Astrocyte of the cerebellum (primary cell): ENCODE measurements at regions not wholly inside any gene's neighbourhood (a gene's known extent, or its start where the extent isn't known, plus 50 kb on each side); places are given as distances from the start of the nearest gene placed in this dataset.
"Not testable (repeated sequence)": the region's sequence is repeated elsewhere in the genome, so short reads cannot be mapped to it uniquely, and the experiment has no call there.

ENCODE experiments used
- DNase-seq: peaks from one replicate; pipeline ENCODE4 v3.0.0-alpha.2; 2011; ENCODE audit warnings: low read depth
- H3K4me3 ChIP-seq: 2 replicates; pipeline ENCODE4 v1.5.1; 2011; ENCODE audit warnings: mild to moderate bottlenecking, low read depth, low read length, moderate library complexity
- in situ Hi-C: cut with HindIII; loops from 2 replicates; pipeline ENCODE4 v1.10.0; 2017; ENCODE audit warnings: low sequenced_read_pairs
- TF ChIP-seq, protein P1 (sequence below): IDR thresholded peaks from 2 replicates; pipeline ENCODE4 v1.5.1; 2012; ENCODE audit warnings: low read length, low read depth, moderate library complexity, mild to moderate bottlenecking; ENCODE audit errors: missing control alignments

DNA sequence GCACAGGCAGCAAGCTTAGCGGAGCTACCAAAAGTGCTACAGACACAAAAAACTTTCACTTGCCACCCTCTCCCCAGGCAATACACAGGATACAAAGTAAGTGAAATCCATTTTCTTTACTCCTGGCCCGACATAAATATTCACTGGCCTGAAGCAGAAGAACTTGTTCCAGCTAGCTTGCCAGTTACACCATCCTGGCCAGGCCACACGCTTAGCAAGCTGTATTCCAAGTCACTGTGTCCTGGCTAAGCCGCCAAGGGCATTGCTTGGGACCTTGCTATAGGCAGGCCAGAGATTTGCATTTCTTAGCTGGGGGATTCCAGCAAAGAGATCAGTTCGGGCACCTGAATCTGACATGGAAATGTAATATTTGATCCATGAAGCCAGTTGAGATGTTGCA is 71.0 kb upstream of the SLC1A3 start:
- no peak for DNase-seq
- H3K4me3 ChIP-seq, result no peak overlapping the region
- TF ChIP-seq, protein P1, sequence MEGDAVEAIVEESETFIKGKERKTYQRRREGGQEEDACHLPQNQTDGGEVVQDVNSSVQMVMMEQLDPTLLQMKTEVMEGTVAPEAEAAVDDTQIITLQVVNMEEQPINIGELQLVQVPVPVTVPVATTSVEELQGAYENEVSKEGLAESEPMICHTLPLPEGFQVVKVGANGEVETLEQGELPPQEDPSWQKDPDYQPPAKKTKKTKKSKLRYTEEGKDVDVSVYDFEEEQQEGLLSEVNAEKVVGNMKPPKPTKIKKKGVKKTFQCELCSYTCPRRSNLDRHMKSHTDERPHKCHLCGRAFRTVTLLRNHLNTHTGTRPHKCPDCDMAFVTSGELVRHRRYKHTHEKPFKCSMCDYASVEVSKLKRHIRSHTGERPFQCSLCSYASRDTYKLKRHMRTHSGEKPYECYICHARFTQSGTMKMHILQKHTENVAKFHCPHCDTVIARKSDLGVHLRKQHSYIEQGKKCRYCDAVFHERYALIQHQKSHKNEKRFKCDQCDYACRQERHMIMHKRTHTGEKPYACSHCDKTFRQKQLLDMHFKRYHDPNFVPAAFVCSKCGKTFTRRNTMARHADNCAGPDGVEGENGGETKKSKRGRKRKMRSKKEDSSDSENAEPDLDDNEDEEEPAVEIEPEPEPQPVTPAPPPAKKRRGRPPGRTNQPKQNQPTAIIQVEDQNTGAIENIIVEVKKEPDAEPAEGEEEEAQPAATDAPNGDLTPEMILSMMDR, result no peak
- in situ Hi-C loops, result no loop called here

DNA sequence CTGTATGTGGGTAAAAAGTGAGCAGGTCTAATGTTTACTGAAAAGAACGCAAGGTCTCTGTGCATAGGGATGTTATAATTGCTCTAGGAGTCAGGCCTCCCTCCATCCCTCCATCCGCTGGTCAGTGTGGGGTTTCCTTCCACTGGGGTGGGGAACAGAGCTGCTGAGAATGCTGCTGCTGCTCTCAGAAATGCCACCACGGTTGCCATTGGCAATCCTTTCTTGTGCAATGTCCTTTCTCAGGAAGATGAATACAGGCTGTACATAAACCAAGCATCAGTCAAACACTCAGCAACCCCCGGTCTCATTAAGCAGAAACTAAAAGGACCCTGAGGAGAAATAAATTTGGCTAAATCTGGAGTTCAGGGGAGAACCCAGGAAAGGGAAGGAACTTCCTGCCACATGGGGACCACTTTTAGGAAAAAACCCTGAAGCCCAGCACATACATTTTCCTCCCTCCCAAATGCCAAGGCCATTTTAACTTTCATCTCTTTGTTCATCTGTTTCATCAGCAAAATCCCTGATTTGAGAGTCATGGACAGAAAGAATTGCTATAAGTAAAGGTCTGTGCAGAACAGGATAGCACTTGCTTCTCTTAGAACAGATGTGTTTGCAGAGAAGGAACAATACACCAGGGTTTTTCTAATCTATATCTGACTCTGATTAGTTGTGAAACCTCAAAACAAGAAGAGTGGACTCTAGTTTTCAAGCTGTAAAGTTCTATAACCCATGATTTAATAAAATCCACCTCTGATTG is 70.4 kb upstream of the SLC1A3 start:
- no peak overlapping the region for H3K4me3 ChIP-seq
- in situ Hi-C loops, result no loop called here
- TF ChIP-seq, protein P1, result no peak
- no peak for DNase-seq

DNA sequence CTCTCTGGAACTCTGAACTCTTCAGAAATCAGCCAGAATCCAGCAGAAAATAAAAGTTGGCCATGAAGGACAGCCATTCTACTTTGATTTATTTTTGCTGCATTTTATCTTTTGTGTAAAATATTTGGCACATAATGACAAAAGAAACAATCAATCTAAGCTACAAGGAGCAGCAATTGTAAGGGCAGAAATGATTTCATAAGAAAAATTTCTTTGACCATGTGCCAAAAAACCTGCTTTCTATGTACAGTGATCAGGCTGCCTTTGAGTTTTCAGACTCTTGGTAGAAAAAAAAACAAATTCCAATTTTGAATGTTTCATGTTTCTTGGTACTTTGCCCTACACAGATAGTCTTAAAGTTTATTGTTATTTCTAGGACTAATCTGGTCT is 69.8 kb upstream of the SLC1A3 start:
- TF ChIP-seq, protein P1, result no peak
- in situ Hi-C loops, result no loop called here
- peak; percentile 5 for DNase-seq
- H3K4me3 ChIP-seq, result no peak overlapping the region

DNA sequence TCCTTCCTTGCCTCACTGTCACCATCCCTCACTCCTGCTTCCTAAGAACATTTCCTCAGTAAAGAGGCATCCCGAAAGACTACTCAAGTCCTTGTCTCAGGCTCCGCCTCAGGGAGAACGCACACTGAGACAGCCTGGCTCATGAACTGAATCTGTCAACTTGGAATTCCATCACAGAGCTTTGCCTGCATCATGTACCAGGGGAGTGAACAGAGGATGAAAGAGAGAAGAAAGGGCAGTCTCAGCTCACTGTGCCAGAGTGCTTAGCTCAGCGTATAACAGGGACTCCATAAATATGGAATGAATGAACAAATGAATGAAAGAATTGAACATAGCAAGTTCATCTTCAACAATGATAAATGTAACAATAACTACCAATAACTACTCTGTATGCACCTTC is 68.7 kb upstream of the SLC1A3 start:
- in situ Hi-C loops, result no loop called here
- no peak for DNase-seq
- TF ChIP-seq, protein P1, result no peak
- no peak overlapping the region for H3K4me3 ChIP-seq

DNA sequence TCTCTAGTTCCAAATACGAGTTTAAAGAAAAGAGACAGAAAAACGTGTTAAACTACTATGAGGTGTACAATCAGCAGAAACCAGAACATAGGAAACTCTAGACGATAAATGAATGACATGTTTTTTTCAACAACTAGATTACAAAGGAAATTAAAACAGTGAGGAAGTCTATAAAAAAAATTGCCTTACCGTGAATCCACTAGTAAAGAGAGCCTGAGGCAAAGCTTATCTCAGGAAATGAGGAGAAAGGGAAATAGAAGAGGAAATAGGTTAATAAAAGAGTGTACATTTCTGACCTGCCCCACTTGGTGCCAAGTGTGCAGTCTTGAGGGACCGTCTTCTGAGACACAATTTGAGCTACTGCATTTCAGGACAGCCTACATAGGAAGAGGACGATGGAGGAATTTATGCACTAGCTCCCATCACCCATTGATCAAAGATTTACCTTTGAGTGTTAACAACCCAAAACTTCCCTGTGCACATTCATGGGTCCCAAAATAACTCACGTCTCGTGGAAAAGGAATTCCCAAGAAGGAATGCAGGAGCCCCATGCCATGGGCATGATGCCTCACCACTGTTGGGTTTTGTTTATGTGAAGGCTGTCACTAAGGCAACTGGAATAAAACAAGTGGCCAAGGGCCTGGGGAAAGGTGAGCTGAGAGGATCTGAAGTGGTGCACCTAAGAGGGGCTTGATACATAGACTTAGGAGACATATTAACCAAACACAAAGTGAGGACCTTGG is 53.6 kb upstream of the SLC1A3 start:
- in situ Hi-C loops, result no loop called here
- TF ChIP-seq, protein P1, result no peak
- DNase-seq, result no peak
- no peak overlapping the region for H3K4me3 ChIP-seq

DNA sequence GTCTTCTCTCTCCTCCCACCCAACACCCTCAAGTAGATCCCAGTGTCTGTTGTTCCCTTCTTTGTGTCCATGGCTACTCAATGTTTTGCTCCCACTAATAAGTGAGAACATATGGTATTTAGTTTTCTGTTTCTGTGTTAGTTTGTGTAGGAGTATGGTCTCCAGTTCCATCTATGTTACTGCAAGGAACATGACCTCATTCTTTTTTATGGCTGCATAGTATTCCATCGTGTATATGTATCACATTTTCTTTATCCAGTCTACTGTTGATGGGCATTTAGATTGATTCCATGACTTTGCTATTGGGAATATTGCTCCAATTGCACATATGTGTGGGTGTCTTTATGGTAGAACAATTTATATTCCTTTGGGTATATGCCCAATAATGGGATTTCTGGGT is 51.4 kb upstream of the SLC1A3 start:
- H3K4me3 ChIP-seq, DNase-seq, in situ Hi-C loops: not testable (repeated sequence)
